ENCODE measurements at regions not wholly inside any gene's neighbourhood (a gene's known extent, or its start where the extent isn't known, plus 50 kb on each side); places are given as distances from the start of the nearest gene placed in this dataset.

DNA sequence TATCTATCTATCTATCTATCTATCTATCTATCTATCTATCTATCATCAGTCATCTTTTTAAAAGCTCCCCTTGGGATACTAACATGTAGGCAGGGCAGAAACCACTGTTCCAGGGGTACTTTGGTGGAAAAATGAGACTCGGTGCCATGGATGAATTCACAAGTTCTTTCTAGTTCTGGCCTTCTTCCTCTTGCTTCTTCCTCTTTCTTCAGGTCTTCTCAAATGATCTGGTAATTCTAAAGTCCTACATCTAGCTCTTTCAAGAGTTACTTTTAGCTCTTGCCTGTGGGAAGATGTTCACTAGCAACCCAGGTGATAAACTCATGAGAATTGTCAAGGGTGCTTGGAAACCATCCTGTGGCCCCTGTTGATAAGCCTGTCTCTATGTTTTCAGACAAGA, 168.5 kb upstream of the TBC1D5 start:
- no peak overlapping the region for H3K4ac ChIP-seq (replicated peaks; ENCODE audit: insufficient read length, low read depth, low read length)
- POLR2A ChIA-PET (ENCODE audit: partially characterized antibody), result no interaction called here
- no peak for DNase-seq (ENCODE audit: low read depth in 1 of 2, low spot score in 2 of 2)
- no peaks in the 10 kb centered on the region for H4K20me1 ChIP-seq (replicated peaks in 1 of 2; ENCODE audit: control insufficient read depth in 1 of 2, insufficient read depth in 2 of 2, low read length in 2 of 2)
- no peak overlapping the region for H3K14ac ChIP-seq (ENCODE audit: insufficient read length)
- no peak overlapping the region for H2BK20ac ChIP-seq (ENCODE audit: low read length)
- no peak overlapping the region for H2AK5ac ChIP-seq (ENCODE audit: low read depth, low read length)
- H3K79me2 ChIP-seq (ENCODE audit: control insufficient read depth in 1 of 2, insufficient read depth in 2 of 2, low read length in 2 of 2), result no peaks in the 10 kb centered on the region
- H2AFZ ChIP-seq (ENCODE audit: low read length), result no peak overlapping the region
- no peaks in the 10 kb centered on the region for H3K23me2 ChIP-seq (ENCODE audit: low read depth, low read length)
- no peak overlapping the region for H3K4me3 ChIP-seq (ENCODE audit: extremely low read depth in 1 of 4, insufficient read depth in 2 of 4, low read depth in 3 of 4, low read length in 4 of 4)
- no peak overlapping the region for H3K23ac ChIP-seq (ENCODE audit: insufficient read length)
- peaks cover 0 to 11% (median 3%) of the 10 kb centered on the region in 4 experiments; a peak in 4 of 7 replicates for H3K4me1 ChIP-seq (replicated peaks in 1 of 4; ENCODE audit: control insufficient read depth in 3 of 4, insufficient read depth in 4 of 4, low read length in 3 of 4)
- H2BK15ac ChIP-seq (ENCODE audit: low read length), result no peak overlapping the region
- H3K79me1 ChIP-seq (ENCODE audit: low read depth, low read length), result no peaks in the 10 kb centered on the region; the same call in 1 of the 2 replicates
- CTCF ChIA-PET (ENCODE audit: partially characterized antibody), result interaction anchor here (0.9 to 1.2 kb wide), 2 partner anchors 16 kb away, joined by 3 to 9 read pairs; no protein-coding TSS in a partner anchor
- H3K9ac ChIP-seq (replicated peaks in 1 of 4; ENCODE audit: extremely low read depth in 1 of 4, low read depth in 3 of 4, low read length in 3 of 4), result no peak overlapping the region
- no peak overlapping the region for H4K91ac ChIP-seq (replicated peaks; ENCODE audit: insufficient read length, low read length)
- H3K56ac ChIP-seq (replicated peaks; ENCODE audit: insufficient read length, low read depth, low read length), result no peak overlapping the region
- H2BK5ac ChIP-seq (ENCODE audit: low read depth, low read length), result no peak overlapping the region
- no peak for FAIRE-seq
- no peak overlapping the region for H2BK120ac ChIP-seq (replicated peaks; ENCODE audit: low read depth, low read length)
- H4K8ac ChIP-seq (ENCODE audit: extremely low read depth, insufficient read depth, low read length), result no peak overlapping the region
- H3K18ac ChIP-seq (ENCODE audit: extremely low read depth, low read length), result no peak overlapping the region
- TF ChIP-seq KDM1A (IDR thresholded peaks at IDR 0.05; ENCODE audit: borderline replicate concordance, low read length) (no peak), MAX (IDR thresholded peaks at IDR 0.05) (no peak), CHD2 (IDR thresholded peaks at IDR 0.05; ENCODE audit: low read length) (no peak), RBBP5 (IDR thresholded peaks at IDR 0.05; ENCODE audit: borderline replicate concordance, low read depth, low read length) (no peak), MAFK (IDR thresholded peaks at IDR 0.05; ENCODE audit: low read depth, low read length) (no peak), POLR2AphosphoS5 (IDR thresholded peaks at IDR 0.05; ENCODE audit: low read depth, low read length) (no peak), CTBP2 (IDR thresholded peaks at IDR 0.05; ENCODE audit: borderline replicate concordance, insufficient read depth, insufficient read length, low read length) (no peak), SAP30 (IDR thresholded peaks at IDR 0.05; ENCODE audit: insufficient read depth, insufficient replicate concordance, low read length) (no peak), TAF1 (IDR thresholded peaks at IDR 0.05; ENCODE audit: low read depth, low read length) (no peak)
- no peaks in the 10 kb centered on the region for H3K36me3 ChIP-seq (ENCODE audit: control insufficient read depth in 2 of 4, insufficient read depth in 4 of 4, low read length in 3 of 4)
- H3K4me2 ChIP-seq (ENCODE audit: insufficient read depth in 1 of 2, low read depth in 2 of 2, low read length in 2 of 2), result no peak overlapping the region
- no peak overlapping the region for H4K5ac ChIP-seq (ENCODE audit: insufficient read length, low read depth, low read length)
- no peaks in the 10 kb centered on the region for H3K27me3 ChIP-seq (replicated peaks in 1 of 4; ENCODE audit: control insufficient read depth in 3 of 4, extremely low read depth in 1 of 4, insufficient read depth in 3 of 4, low read length in 3 of 4)
- WGBS, 2 experiments (ENCODE audit: extremely low coverage in 1 of 2, insufficient coverage in 1 of 2, insufficient read length in 1 of 2, insufficient replicate concordance in 2 of 2, low coverage in 1 of 2, low lambda C conversion rate in 2 of 2, missing lambda C conversion rate in 1 of 2), result 90% methylated on average over 1 of the region's 1 CpG; no CpG with 5 or more reads in 1 of the 2 experiments
- no peak overlapping the region for H3K27ac ChIP-seq (ENCODE audit: low read depth, low read length)
- H2BK12ac ChIP-seq (ENCODE audit: low read depth, low read length), result no peak overlapping the region
- no peaks in the 10 kb centered on the region for H3K9me3 ChIP-seq (ENCODE audit: insufficient read depth in 2 of 2, low read depth in 1 of 2, low read length in 1 of 2)

All from H1 (cell line).